LNCaP clone FGC (cell line): ENCODE measurements at regions not wholly inside any gene's neighbourhood (a gene's known extent, or its start where the extent isn't known, plus 50 kb on each side); places are given as distances from the start of the nearest gene placed in this dataset.

ENCODE experiments used
- DNase-seq: peaks from one replicate; pipeline ENCODE4 v3.0.0-alpha.2; 2011; ENCODE audit warnings: low read depth
- H3K4me3 ChIP-seq: 2 replicates; pipeline ENCODE4 v1.5.1; 2011; ENCODE audit warnings: mild to moderate bottlenecking, low read depth, low read length, control low read depth
- CTCF ChIP-seq: IDR thresholded peaks from 2 replicates; pipeline ENCODE4 v1.5.1; 2012; ENCODE audit warnings: mild to moderate bottlenecking; ENCODE audit not compliant: control insufficient read depth, insufficient read depth; ENCODE audit errors: extremely low read depth

GRCh38 chr1:55650444-55650843, 435.3 kb upstream of the USP24 start:
- no peak for TF ChIP-seq CTCF
- H3K4me3 ChIP-seq, result no peak overlapping the region
- no peak for DNase-seq

GRCh38 chr1:55646181-55646580, 431.0 kb upstream of the USP24 start:
- H3K4me3 ChIP-seq, result no peak overlapping the region
- no peak for DNase-seq
- no peak for TF ChIP-seq CTCF

- DNase-seq, result no peak
- TF ChIP-seq CTCF, result no peak
- H3K4me3 ChIP-seq, result no peak overlapping the region
These were observed 430.1 kb upstream of the USP24 start for GRCh38 chr1:55645270-55645669.

- no peak overlapping the region for H3K4me3 ChIP-seq
- TF ChIP-seq CTCF, result no peak
- no peak for DNase-seq
These were observed 426.8 kb upstream of the USP24 start for GRCh38 chr1:55641947-55642346.

- DNase-seq, result no peak
- no peak for TF ChIP-seq CTCF
- H3K4me3 ChIP-seq, result no peak overlapping the region
These were observed 425.7 kb upstream of the USP24 start for GRCh38 chr1:55640708-55641473.

- no peak for DNase-seq
- TF ChIP-seq CTCF, result no peak
- no peak overlapping the region for H3K4me3 ChIP-seq
These were observed 424.4 kb upstream of the USP24 start for GRCh38 chr1:55639526-55639925.

GRCh38 chr1:55639051-55639450, 423.9 kb upstream of the USP24 start:
- DNase-seq, result peak; percentile 61
- TF ChIP-seq CTCF, result no peak
- H3K4me3 ChIP-seq, result no peak overlapping the region
